ENCODE measurements at regions not wholly inside any gene's neighbourhood (a gene's known extent, or its start where the extent isn't known, plus 50 kb on each side); places are given as distances from the start of the nearest gene placed in this dataset.

- Histone ChIP-seq H3K4me1 (ENCODE audit: control insufficient read depth, insufficient read depth, low read length) (no peaks in the 10 kb centered on the region), H3K9me3 (ENCODE audit: control insufficient read depth, insufficient read depth, low read length) (no peaks in the 10 kb centered on the region), H3K27ac (ENCODE audit: low read length) (no peak overlapping the region), H3K4me3 (ENCODE audit: low read length) (no peak overlapping the region), H3K27me3 (ENCODE audit: control insufficient read depth, insufficient read depth, low read length) (no peaks in the 10 kb centered on the region), H3K36me3 (ENCODE audit: control insufficient read depth, insufficient read depth, low read length) (no peaks in the 10 kb centered on the region)
- no CpG with 5 or more reads among the region's 1 CpG for WGBS (ENCODE audit: insufficient coverage, insufficient read length)
- DNase-seq (ENCODE audit: low read depth, low spot score), result no peak
These were observed 2007.9 kb upstream of the CDH6 start for GRCh38 chr5:29185558-29185957.

DNA sequence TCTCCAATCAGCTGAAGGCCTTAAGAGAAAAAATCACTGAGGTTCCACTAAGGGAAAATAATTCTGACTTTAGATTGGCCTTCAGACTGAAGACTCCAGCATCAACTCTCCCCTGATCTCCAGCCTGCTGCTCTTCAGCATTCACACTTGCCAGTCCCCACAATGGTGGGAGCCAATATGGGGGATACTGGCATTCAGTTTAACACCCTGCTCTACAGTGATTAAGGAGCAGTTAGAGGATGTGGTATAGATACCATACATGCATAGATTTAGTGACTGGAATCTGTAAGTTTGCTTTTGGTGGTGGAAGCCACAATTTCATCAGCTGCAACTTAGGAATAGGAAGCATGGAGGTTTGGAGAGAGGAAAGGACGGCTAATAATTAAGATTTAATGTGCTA, 2017.7 kb upstream of the CDH6 start:
- H3K36me3 ChIP-seq (ENCODE audit: control insufficient read depth, insufficient read depth, low read length), result no peaks in the 10 kb centered on the region
- H3K4me1 ChIP-seq (ENCODE audit: control insufficient read depth, insufficient read depth, low read length), result no peaks in the 10 kb centered on the region
- H3K9me3 ChIP-seq (ENCODE audit: control insufficient read depth, insufficient read depth, low read length), result no peaks in the 10 kb centered on the region
- H3K4me3 ChIP-seq (ENCODE audit: low read length), result no peak overlapping the region
- no peak for DNase-seq (ENCODE audit: low read depth, low spot score)
- H3K27me3 ChIP-seq (ENCODE audit: control insufficient read depth, insufficient read depth, low read length), result no peaks in the 10 kb centered on the region
- H3K27ac ChIP-seq (ENCODE audit: low read length), result no peak overlapping the region
- no CpG with 5 or more reads among the region's 1 CpG for WGBS (ENCODE audit: insufficient coverage, insufficient read length)

GRCh38 chr5:29170599-29170998, 2022.9 kb upstream of the CDH6 start:
- Histone ChIP-seq H3K27ac (ENCODE audit: low read length) (no peak overlapping the region), H3K9me3 (ENCODE audit: control insufficient read depth, insufficient read depth, low read length) (no peaks in the 10 kb centered on the region), H3K27me3 (ENCODE audit: control insufficient read depth, insufficient read depth, low read length) (no peaks in the 10 kb centered on the region), H3K4me1 (ENCODE audit: control insufficient read depth, insufficient read depth, low read length) (no peaks in the 10 kb centered on the region; the same call in 1 of the 2 replicates), H3K36me3 (ENCODE audit: control insufficient read depth, insufficient read depth, low read length) (no peaks in the 10 kb centered on the region), H3K4me3 (ENCODE audit: low read length) (no peak overlapping the region)
- no peak for DNase-seq (ENCODE audit: low read depth, low spot score)
- WGBS (ENCODE audit: insufficient coverage, insufficient read length), result no CpG with 5 or more reads among the region's 1 CpG

- H3K4me3 ChIP-seq (ENCODE audit: low read length), result no peak overlapping the region
- no peaks in the 10 kb centered on the region; the same call in 1 of the 2 replicates for H3K4me1 ChIP-seq (ENCODE audit: control insufficient read depth, insufficient read depth, low read length)
- H3K27me3 ChIP-seq (ENCODE audit: control insufficient read depth, insufficient read depth, low read length), result no peaks in the 10 kb centered on the region
- H3K36me3 ChIP-seq (ENCODE audit: control insufficient read depth, insufficient read depth, low read length), result no peaks in the 10 kb centered on the region
- no peak overlapping the region for H3K27ac ChIP-seq (ENCODE audit: low read length)
- no CpG with 5 or more reads among the region's 2 CpGs for WGBS (ENCODE audit: insufficient coverage, insufficient read length)
- no peak for DNase-seq (ENCODE audit: low read depth, low spot score)
- H3K9me3 ChIP-seq (ENCODE audit: control insufficient read depth, insufficient read depth, low read length), result no peaks in the 10 kb centered on the region
These were observed 2023.6 kb upstream of the CDH6 start for GRCh38 chr5:29169886-29170285.

- no peak for DNase-seq (ENCODE audit: low read depth, low spot score)
- Histone ChIP-seq H3K27ac (ENCODE audit: low read length) (no peak overlapping the region), H3K27me3 (ENCODE audit: control insufficient read depth, insufficient read depth, low read length) (no peaks in the 10 kb centered on the region), H3K36me3 (ENCODE audit: control insufficient read depth, insufficient read depth, low read length) (no peaks in the 10 kb centered on the region), H3K4me1 (ENCODE audit: control insufficient read depth, insufficient read depth, low read length) (no peaks in the 10 kb centered on the region), H3K4me3 (ENCODE audit: low read length) (no peak overlapping the region), H3K9me3 (ENCODE audit: control insufficient read depth, insufficient read depth, low read length) (no peaks in the 10 kb centered on the region)
- no CpG with 5 or more reads among the region's 1 CpG for WGBS (ENCODE audit: insufficient coverage, insufficient read length)
These were observed 2031.2 kb upstream of the CDH6 start for GRCh38 chr5:29162297-29162696.

GRCh38 chr5:29161399-29162291, 2031.8 kb upstream of the CDH6 start:
- Histone ChIP-seq H3K27ac (ENCODE audit: low read length) (no peak overlapping the region), H3K4me1 (ENCODE audit: control insufficient read depth, insufficient read depth, low read length) (no peaks in the 10 kb centered on the region), H3K4me3 (ENCODE audit: low read length) (no peak overlapping the region), H3K9me3 (ENCODE audit: control insufficient read depth, insufficient read depth, low read length) (no peaks in the 10 kb centered on the region), H3K36me3 (ENCODE audit: control insufficient read depth, insufficient read depth, low read length) (no peaks in the 10 kb centered on the region), H3K27me3 (ENCODE audit: control insufficient read depth, insufficient read depth, low read length) (no peaks in the 10 kb centered on the region)
- WGBS (ENCODE audit: insufficient coverage, insufficient read length), result no CpG with 5 or more reads among the region's 1 CpG
- no peak for DNase-seq (ENCODE audit: low read depth, low spot score)

DNA sequence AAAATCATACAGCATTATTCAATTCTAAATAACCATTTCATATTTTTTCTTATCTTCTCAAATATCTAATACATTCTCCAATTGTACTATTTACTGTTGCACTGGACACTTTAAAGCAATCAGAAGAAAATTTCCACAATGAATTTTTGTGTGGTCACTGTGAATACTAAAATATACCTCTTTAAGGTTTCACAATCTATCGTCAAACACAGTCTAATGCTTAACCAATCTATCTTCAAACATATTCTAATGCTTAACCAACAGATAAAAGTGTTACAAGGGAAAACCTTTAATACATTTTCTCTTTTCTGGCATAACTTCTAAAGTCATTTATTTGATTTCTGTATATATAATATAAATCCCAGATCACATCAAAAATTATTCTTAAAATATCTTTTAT, 2035.5 kb upstream of the CDH6 start:
- DNase-seq (ENCODE audit: low read depth, low spot score), result no peak
- WGBS (ENCODE audit: insufficient coverage, insufficient read length), result 100% methylated on average over 1 of the region's 1 CpG
- H3K27ac ChIP-seq (ENCODE audit: low read length), result no peak overlapping the region
- no peak overlapping the region for H3K4me3 ChIP-seq (ENCODE audit: low read length)
- no peaks in the 10 kb centered on the region for H3K27me3 ChIP-seq (ENCODE audit: control insufficient read depth, insufficient read depth, low read length)
- H3K9me3 ChIP-seq (ENCODE audit: control insufficient read depth, insufficient read depth, low read length), result no peaks in the 10 kb centered on the region
- no peaks in the 10 kb centered on the region for H3K4me1 ChIP-seq (ENCODE audit: control insufficient read depth, insufficient read depth, low read length)
- no peaks in the 10 kb centered on the region for H3K36me3 ChIP-seq (ENCODE audit: control insufficient read depth, insufficient read depth, low read length)

DNA sequence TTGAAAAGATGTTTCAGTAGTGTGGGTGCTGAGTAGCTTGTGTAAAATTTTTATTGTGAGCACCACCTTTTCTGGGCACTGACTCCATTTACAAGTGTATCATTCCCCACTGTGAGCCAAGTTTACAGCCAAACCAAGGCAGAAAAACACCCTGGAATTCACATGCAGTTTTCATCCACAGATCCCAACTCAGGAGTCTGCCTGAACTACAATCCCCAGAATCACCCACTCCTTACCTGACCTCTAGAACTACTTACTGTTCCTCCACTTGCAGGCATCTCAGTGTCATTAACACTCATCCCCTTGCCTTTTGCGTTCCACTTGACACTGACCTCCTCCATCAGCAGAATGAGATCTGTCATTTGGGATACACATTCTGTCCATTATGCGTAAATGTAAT, 2042.6 kb upstream of the CDH6 start:
- Histone ChIP-seq H3K4me1 (ENCODE audit: control insufficient read depth, insufficient read depth, low read length) (peaks cover 3% of the 10 kb centered on the region; the same call in 1 of the 2 replicates), H3K27ac (ENCODE audit: low read length) (no peak overlapping the region), H3K4me3 (ENCODE audit: low read length) (no peak overlapping the region), H3K9me3 (ENCODE audit: control insufficient read depth, insufficient read depth, low read length) (no peaks in the 10 kb centered on the region), H3K27me3 (ENCODE audit: control insufficient read depth, insufficient read depth, low read length) (no peaks in the 10 kb centered on the region), H3K36me3 (ENCODE audit: control insufficient read depth, insufficient read depth, low read length) (no peaks in the 10 kb centered on the region)
- DNase-seq (ENCODE audit: low read depth, low spot score), result peak; percentile 55
- WGBS (ENCODE audit: insufficient coverage, insufficient read length), result no CpG with 5 or more reads among the region's 2 CpGs

DNA sequence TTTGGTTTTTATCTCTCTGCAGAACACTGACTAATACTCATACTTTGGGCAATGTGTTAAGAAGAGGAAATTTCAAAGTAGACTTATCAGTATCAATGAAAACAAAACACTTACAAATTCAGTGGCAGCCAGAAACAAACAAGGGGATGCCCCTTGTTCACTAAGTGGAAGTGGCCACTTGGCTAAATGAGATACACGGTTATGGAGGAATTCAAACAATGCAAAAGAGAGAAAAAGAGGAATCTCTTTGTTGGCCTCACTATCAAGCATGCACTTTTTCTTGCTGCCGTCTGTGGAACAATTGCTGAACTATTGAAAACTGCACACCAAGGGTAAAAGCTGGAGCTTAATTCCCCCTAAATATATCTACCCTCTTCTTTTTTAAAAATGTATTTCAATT, 2044.9 kb upstream of the CDH6 start:
- no peaks in the 10 kb centered on the region for H3K9me3 ChIP-seq (ENCODE audit: control insufficient read depth, insufficient read depth, low read length)
- no peak overlapping the region for H3K4me3 ChIP-seq (ENCODE audit: low read length)
- peaks cover 3% of the 10 kb centered on the region; the same call in 1 of the 2 replicates for H3K4me1 ChIP-seq (ENCODE audit: control insufficient read depth, insufficient read depth, low read length)
- no peaks in the 10 kb centered on the region for H3K27me3 ChIP-seq (ENCODE audit: control insufficient read depth, insufficient read depth, low read length)
- no peak for DNase-seq (ENCODE audit: low read depth, low spot score)
- WGBS (ENCODE audit: insufficient coverage, insufficient read length), result no CpG with 5 or more reads among the region's 2 CpGs
- no peak overlapping the region for H3K27ac ChIP-seq (ENCODE audit: low read length)
- H3K36me3 ChIP-seq (ENCODE audit: control insufficient read depth, insufficient read depth, low read length), result no peaks in the 10 kb centered on the region

DNA sequence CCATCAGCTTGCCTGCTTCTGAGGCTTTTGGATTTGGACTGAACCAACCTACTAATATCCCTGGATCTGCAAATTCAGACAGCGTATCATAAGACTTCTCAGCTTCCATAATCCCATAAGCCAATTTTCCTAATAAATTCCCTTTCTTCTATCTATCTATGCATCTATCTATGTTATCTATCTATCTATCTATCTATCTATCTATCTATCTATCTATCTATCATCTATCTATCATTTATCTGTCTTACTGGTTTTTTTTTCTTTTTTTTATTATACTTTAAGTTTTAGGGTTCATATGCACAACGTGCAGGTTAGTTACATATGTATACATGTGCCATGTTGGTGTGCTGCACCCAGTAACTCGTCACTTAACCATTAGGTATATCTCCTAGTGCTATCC, 2045.4 kb upstream of the CDH6 start:
- H3K4me1 ChIP-seq (ENCODE audit: control insufficient read depth, insufficient read depth, low read length), result peaks cover 3% of the 10 kb centered on the region; the same call in 1 of the 2 replicates
- H3K4me3 ChIP-seq (ENCODE audit: low read length), result no peak overlapping the region
- no CpG with 5 or more reads among the region's 3 CpGs for WGBS (ENCODE audit: insufficient coverage, insufficient read length)
- no peaks in the 10 kb centered on the region for H3K9me3 ChIP-seq (ENCODE audit: control insufficient read depth, insufficient read depth, low read length)
- H3K27ac ChIP-seq (ENCODE audit: low read length), result no peak overlapping the region
- DNase-seq (ENCODE audit: low read depth, low spot score), result no peak
- H3K27me3 ChIP-seq (ENCODE audit: control insufficient read depth, insufficient read depth, low read length), result no peaks in the 10 kb centered on the region
- H3K36me3 ChIP-seq (ENCODE audit: control insufficient read depth, insufficient read depth, low read length), result no peaks in the 10 kb centered on the region

DNA sequence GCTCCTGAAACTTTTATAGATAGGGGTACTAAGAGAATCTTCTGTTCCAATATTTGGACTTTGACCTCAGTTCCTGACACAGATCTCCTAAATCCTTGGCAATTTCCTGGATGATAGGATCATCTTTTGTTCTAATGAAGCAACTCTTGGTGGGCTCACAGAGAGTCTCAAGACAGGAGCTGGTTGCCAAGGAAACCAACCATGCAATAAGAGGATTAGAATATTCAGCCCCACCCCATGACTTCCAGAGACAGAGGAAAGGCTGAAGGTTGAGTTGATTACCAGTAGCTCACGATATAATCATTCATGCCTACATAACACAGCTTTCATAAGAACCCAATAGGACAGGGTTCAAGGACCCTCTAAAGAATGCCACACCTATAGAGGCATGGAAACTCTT, 2050.2 kb upstream of the CDH6 start:
- no CpG with 5 or more reads among the region's 1 CpG for WGBS (ENCODE audit: insufficient coverage, insufficient read length)
- Histone ChIP-seq H3K4me1 (ENCODE audit: control insufficient read depth, insufficient read depth, low read length) (no peaks in the 10 kb centered on the region), H3K4me3 (ENCODE audit: low read length) (no peak overlapping the region), H3K36me3 (ENCODE audit: control insufficient read depth, insufficient read depth, low read length) (no peaks in the 10 kb centered on the region), H3K27me3 (ENCODE audit: control insufficient read depth, insufficient read depth, low read length) (no peaks in the 10 kb centered on the region), H3K9me3 (ENCODE audit: control insufficient read depth, insufficient read depth, low read length) (no peaks in the 10 kb centered on the region), H3K27ac (ENCODE audit: low read length) (no peak overlapping the region)
- DNase-seq (ENCODE audit: low read depth, low spot score), result no peak

Measured in iPS DF 6.9 (cell line).